SK-N-SH (cell line): ENCODE measurements at regions not wholly inside any gene's neighbourhood (a gene's known extent, or its start where the extent isn't known, plus 50 kb on each side); places are given as distances from the start of the nearest gene placed in this dataset.

Source experiments
- CTCF ChIA-PET: fragments of 300-600, 350-600 bp; formaldehyde crosslinking; extraction: SDS; loops from one replicate; lab custom pipeline; 2021; lab: Yijun Ruan, JAX
- POLR2A ChIA-PET: fragments of 350-600 bp; sonication (Branson Sonifier 250); formaldehyde crosslinking; extraction: SDS; loops from one replicate; lab custom pipeline; 2020; ENCODE audit warnings: antibody characterized with exemption, inconsistent platforms; lab: Yijun Ruan, JAX
- DNase-seq: peaks from one replicate; pipeline ENCODE4 v3.0.0; 2012
- H2AFZ ChIP-seq: fragments of 200-600 bp; sonication (generic); 2 replicates; pipeline ENCODE4 v1.8.1; 2016; ENCODE audit warnings: antibody characterized with exemption, mild to moderate bottlenecking, low read depth
- H3F3A ChIP-seq: fragments of 200-600 bp; sonication (generic); replicated peaks from 2 replicates; pipeline ENCODE3; 2016; ENCODE audit warnings: antibody characterized with exemption, mild to moderate bottlenecking; ENCODE audit not compliant: insufficient read depth
- H3K27ac ChIP-seq, 2 experiments: fragments of 200-500 bp in 1 of 2; fragments of 200-600 bp in 1 of 2; sonication (Bioruptor generic) in 1 of 2; sonication (generic), shearing (Covaris generic) in 1 of 2; 2 replicates each; pipeline versions ENCODE4 v1.5.1 to v1.6.1; 2014 to 2016; ENCODE audit warnings: low read depth in 2 of 2, inconsistent platforms in 1 of 2, low read length in 1 of 2, mild to moderate bottlenecking in 1 of 2, mixed read lengths in 1 of 2
- H3K27me3 ChIP-seq: fragments of 200-600 bp; sonication (generic), shearing (Covaris generic); 2 replicates; pipeline ENCODE4 v1.6.1; 2016; ENCODE audit warnings: mixed run types; ENCODE audit not compliant: insufficient read depth
- H3K36me3 ChIP-seq, 2 experiments: fragments of 200-500 bp in 1 of 2; fragments of 200-600 bp in 1 of 2; sonication (Bioruptor generic) in 1 of 2; sonication (generic) in 1 of 2; replicated peaks in 1 of 2; 2 replicates each; pipeline versions ENCODE3 to v1.5.1; 2014 to 2016; ENCODE audit warnings: low read length in 1 of 2, mild to moderate bottlenecking in 1 of 2; ENCODE audit not compliant: insufficient read depth in 2 of 2, control insufficient read depth in 1 of 2
- H3K4me1 ChIP-seq, 2 experiments: fragments of 200-500 bp in 1 of 2; fragments of 200-600 bp in 1 of 2; sonication (Bioruptor generic) in 1 of 2; sonication (generic), shearing (Covaris generic) in 1 of 2; 2 replicates each; pipeline versions ENCODE4 v1.5.1 to v1.6.1; 2014 to 2016; ENCODE audit warnings: low read depth in 1 of 2, low read length in 1 of 2, mixed run types in 1 of 2; ENCODE audit not compliant: insufficient read depth in 2 of 2, control insufficient read depth in 1 of 2
- H3K4me2 ChIP-seq: fragments of 200-600 bp; sonication (generic), shearing (Covaris generic); 2 replicates; pipeline ENCODE4 v1.6.1; 2017; ENCODE audit warnings: mixed run types
- H3K4me3 ChIP-seq, 2 experiments: fragments of 200-500 bp in 1 of 2; fragments of 200-600 bp in 1 of 2; sonication (Bioruptor generic) in 1 of 2; sonication (generic), shearing (Covaris generic) in 1 of 2; 2 replicates each; pipeline versions ENCODE4 v1.5.1 to v1.8.1; 2014 to 2016; ENCODE audit warnings: low read depth in 2 of 2, inconsistent platforms in 1 of 2, low read length in 1 of 2, mild to moderate bottlenecking in 1 of 2, mixed read lengths in 1 of 2, moderate library complexity in 1 of 2
- H3K79me2 ChIP-seq: fragments of 200-600 bp; sonication (generic); 2 replicates; pipeline ENCODE4 v1.8.1; 2017; ENCODE audit warnings: mild to moderate bottlenecking; ENCODE audit not compliant: insufficient read depth
- H3K9ac ChIP-seq: fragments of 200-600 bp; sonication (generic); 2 replicates; pipeline ENCODE4 v1.6.1; 2017; ENCODE audit warnings: mixed run types
- H3K9me2 ChIP-seq: fragments of 200-600 bp; sonication (generic); 2 replicates; pipeline ENCODE4 v1.6.1; 2017; ENCODE audit warnings: mixed run types
- H3K9me3 ChIP-seq: fragments of 200-600 bp; sonication (generic); 2 replicates; pipeline ENCODE4 v1.6.1; 2017; ENCODE audit warnings: mixed run types, mild to moderate bottlenecking, moderate library complexity
- H4K20me1 ChIP-seq: fragments of 200-600 bp; sonication (generic); 2 replicates; pipeline ENCODE4 v1.6.1; 2017; ENCODE audit warnings: mild to moderate bottlenecking, mixed run types; ENCODE audit not compliant: insufficient read depth
- CHD2 ChIP-seq: fragments of 150-350 bp; IDR thresholded peaks from 2 replicates; pipeline ENCODE4 v1.6.1; 2018; ENCODE audit warnings: low read length; ENCODE audit not compliant: partially characterized antibody
- ELF1 ChIP-seq: IDR thresholded peaks from 2 replicates; pipeline ENCODE4 v1.4.0; 2012
- EP300 ChIP-seq, 2 experiments: IDR thresholded peaks; 2 replicates each; pipeline versions ENCODE4 v1.4.0 to v1.6.1; 2012; ENCODE audit warnings: borderline replicate concordance in 1 of 2, low read depth in 1 of 2, low read length in 1 of 2
- FOSL2 ChIP-seq: IDR thresholded peaks from 2 replicates; pipeline ENCODE4 v1.4.0; 2012; ENCODE audit warnings: low read depth, mild to moderate bottlenecking, moderate library complexity, borderline replicate concordance
- FOXJ3 ChIP-seq: sonication (generic); formaldehyde crosslinking; IDR thresholded peaks from 2 replicates; pipeline ENCODE4 v1.5.1; 2020; ENCODE audit warnings: mild to moderate bottlenecking, missing genetic modification reagents
- GABPA ChIP-seq: IDR thresholded peaks from 2 replicates; pipeline ENCODE4 v1.4.0; 2012; ENCODE audit warnings: low read depth, mild to moderate bottlenecking
- JUND ChIP-seq: IDR thresholded peaks from 2 replicates; pipeline ENCODE4 v1.4.0; 2012
- MXI1 ChIP-seq: IDR thresholded peaks from 2 replicates; pipeline ENCODE4 v1.6.1; 2012; ENCODE audit warnings: mild to moderate bottlenecking, low read depth, low read length, improper control_type of control experiment
- POLR2AphosphoS5 ChIP-seq: IDR thresholded peaks from 2 replicates; pipeline ENCODE4 v1.6.1; 2012; ENCODE audit warnings: low read depth, low read length
- RAD21 ChIP-seq: IDR thresholded peaks from 2 replicates; pipeline ENCODE4 v1.6.1; 2012; ENCODE audit warnings: mild to moderate bottlenecking, low read length
- RCOR1 ChIP-seq: fragments of 150-350 bp; IDR thresholded peaks from 2 replicates; pipeline ENCODE4 v1.6.1; 2017; ENCODE audit warnings: antibody characterized with exemption, low read length
- RXRA ChIP-seq: IDR thresholded peaks from 2 replicates; pipeline ENCODE4 v1.4.0; 2012; ENCODE audit warnings: low read depth, mild to moderate bottlenecking, borderline replicate concordance
- SIN3A ChIP-seq: IDR thresholded peaks from 2 replicates; pipeline ENCODE4 v1.6.1; 2012; ENCODE audit warnings: low read depth, mild to moderate bottlenecking, low read length, moderate library complexity, borderline replicate concordance
- SMC3 ChIP-seq: IDR thresholded peaks from 2 replicates; pipeline ENCODE4 v1.6.1; 2012; ENCODE audit warnings: low read depth, low read length, improper control_type of control experiment
- TAF1 ChIP-seq: IDR thresholded peaks from 2 replicates; pipeline ENCODE4 v1.6.1; 2012; ENCODE audit warnings: low read depth, mild to moderate bottlenecking, low read length, moderate library complexity, borderline replicate concordance
- TCF12 ChIP-seq: IDR thresholded peaks from 2 replicates; pipeline ENCODE4 v1.4.0; 2012
- TEAD4 ChIP-seq: IDR thresholded peaks from 2 replicates; pipeline ENCODE4 v1.4.0; 2012; ENCODE audit warnings: mild to moderate bottlenecking, borderline replicate concordance; ENCODE audit not compliant: insufficient read depth
- YY1 ChIP-seq: IDR thresholded peaks from 2 replicates; pipeline ENCODE4 v1.4.0; 2012; ENCODE audit warnings: low read depth, mild to moderate bottlenecking
- WGBS: methylation state at CpG from one replicate; pipeline ENCODE4 v1.1.6; 2017; ENCODE audit warnings: low lambda C conversion rate; 5-methylcytosine and 5-hydroxymethylcytosine counted together
- TF ChIP-seq, protein P1 (sequence below): IDR thresholded peaks from 2 replicates; pipeline ENCODE4; 2012
- TF ChIP-seq, protein P2 (sequence below): fragments of 150-350 bp; IDR thresholded peaks from 2 replicates; pipeline ENCODE4 v1.6.1; 2017; ENCODE audit warnings: antibody characterized with exemption, low read length, low read depth, borderline replicate concordance
- TF ChIP-seq, protein P3 (sequence below): IDR thresholded peaks from 2 replicates; pipeline ENCODE4 v1.4.0; 2012; ENCODE audit warnings: low read depth

DNA sequence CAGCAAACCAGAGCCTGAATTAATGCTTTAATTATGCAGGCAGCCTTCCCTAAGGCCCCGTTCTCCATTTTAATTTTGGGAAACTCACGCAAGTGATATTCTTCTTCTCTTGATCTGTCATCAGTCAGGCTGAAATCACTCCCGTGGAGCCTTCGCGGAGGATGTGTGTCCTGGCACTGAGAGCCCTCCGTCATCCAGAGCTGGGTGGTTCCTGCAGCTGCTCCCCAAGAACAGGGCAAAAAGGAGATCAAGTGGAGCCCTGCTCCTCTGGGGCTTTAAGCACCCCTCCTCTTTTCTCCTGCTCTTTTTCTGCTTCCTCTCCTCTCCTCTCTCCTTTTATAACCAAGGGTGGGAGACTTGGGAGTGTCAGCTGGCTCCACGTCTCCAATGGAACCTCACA, 133.2 kb upstream of the CACNA1E start:
- Histone ChIP-seq H3F3A (no peaks in the 10 kb centered on the region), H3K36me3 (no peaks in the 10 kb centered on the region), H2AFZ (no peak overlapping the region), H3K4me3 (no peak overlapping the region), H3K79me2 (no peaks in the 10 kb centered on the region), H3K9me3 (no peaks in the 10 kb centered on the region), H4K20me1 (no peaks in the 10 kb centered on the region), H3K4me2 (no peak overlapping the region), H3K9ac (no peak overlapping the region), H3K9me2 (no peaks in the 10 kb centered on the region), H3K27ac (no peak overlapping the region), H3K27me3 (no peaks in the 10 kb centered on the region), H3K4me1 (no peaks in the 10 kb centered on the region)
- no peak for TF ChIP-seq TCF12
- TF ChIP-seq, protein P1, sequence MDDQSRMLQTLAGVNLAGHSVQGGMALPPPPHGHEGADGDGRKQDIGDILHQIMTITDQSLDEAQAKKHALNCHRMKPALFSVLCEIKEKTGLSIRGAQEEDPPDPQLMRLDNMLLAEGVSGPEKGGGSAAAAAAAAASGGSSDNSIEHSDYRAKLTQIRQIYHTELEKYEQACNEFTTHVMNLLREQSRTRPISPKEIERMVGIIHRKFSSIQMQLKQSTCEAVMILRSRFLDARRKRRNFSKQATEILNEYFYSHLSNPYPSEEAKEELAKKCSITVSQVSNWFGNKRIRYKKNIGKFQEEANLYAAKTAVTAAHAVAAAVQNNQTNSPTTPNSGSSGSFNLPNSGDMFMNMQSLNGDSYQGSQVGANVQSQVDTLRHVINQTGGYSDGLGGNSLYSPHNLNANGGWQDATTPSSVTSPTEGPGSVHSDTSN, result no peak
- no peak for TF ChIP-seq TAF1
- no peak for TF ChIP-seq POLR2AphosphoS5
- no peak for TF ChIP-seq ELF1
- WGBS, result 35% methylated on average over 7 of the region's 7 CpGs
- DNase-seq, result no peak
- POLR2A ChIA-PET, result no interaction called here
- CTCF ChIA-PET, result no interaction called here

DNA sequence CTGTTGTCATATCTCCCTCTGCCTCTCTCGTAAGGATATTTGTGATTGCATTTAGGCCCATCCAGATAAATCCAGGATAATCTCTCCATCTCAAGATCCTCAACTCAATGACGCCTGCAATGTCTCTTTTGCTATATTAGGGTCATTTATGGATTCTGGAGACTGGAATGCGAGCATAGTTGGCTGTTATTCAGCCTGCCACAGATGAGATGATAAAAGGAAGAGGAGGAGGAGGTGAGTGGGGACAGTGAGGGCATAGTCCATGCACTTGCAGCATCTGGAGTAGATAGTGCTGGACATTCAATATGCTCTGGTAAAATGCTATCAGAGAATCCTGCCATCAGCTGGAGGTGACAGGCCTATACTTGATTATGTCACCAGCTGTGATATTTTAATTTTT, 131.6 kb upstream of the CACNA1E start:
- 10% methylated on average over 3 of the region's 3 CpGs for WGBS
- no peaks in the 10 kb centered on the region for H3F3A ChIP-seq
- no peak overlapping the region for H3K4me3 ChIP-seq
- H3K36me3 ChIP-seq, result no peaks in the 10 kb centered on the region
- no peaks in the 10 kb centered on the region for H4K20me1 ChIP-seq
- no peaks in the 10 kb centered on the region for H3K9me2 ChIP-seq
- POLR2A ChIA-PET, result no interaction called here
- H2AFZ ChIP-seq, result no peak overlapping the region
- no peaks in the 10 kb centered on the region; the same call in 1 of the 2 replicates for H3K27me3 ChIP-seq
- H3K79me2 ChIP-seq, result no peaks in the 10 kb centered on the region
- no peak overlapping the region for H3K4me2 ChIP-seq
- H3K4me1 ChIP-seq, result no peaks in the 10 kb centered on the region
- H3K9me3 ChIP-seq, result no peaks in the 10 kb centered on the region
- TF ChIP-seq SMC3 (no peak), POLR2AphosphoS5 (no peak), RXRA (no peak), MXI1 (no peak), RCOR1 (no peak), FOSL2 (no peak), GABPA (no peak), JUND (no peak), TCF12 (no peak), FOXJ3 (CRISPR knock-in tag) (no peak), YY1 (no peak), SIN3A (no peak), TEAD4 (no peak), RAD21 (no peak), CHD2 (no peak), EP300 (IDR thresholded peaks at IDR 0.05; ENCODE audit: borderline replicate concordance in 1 of 2, low read depth in 1 of 2, low read length in 1 of 2) (no peak)
- TF ChIP-seq, protein P2, sequence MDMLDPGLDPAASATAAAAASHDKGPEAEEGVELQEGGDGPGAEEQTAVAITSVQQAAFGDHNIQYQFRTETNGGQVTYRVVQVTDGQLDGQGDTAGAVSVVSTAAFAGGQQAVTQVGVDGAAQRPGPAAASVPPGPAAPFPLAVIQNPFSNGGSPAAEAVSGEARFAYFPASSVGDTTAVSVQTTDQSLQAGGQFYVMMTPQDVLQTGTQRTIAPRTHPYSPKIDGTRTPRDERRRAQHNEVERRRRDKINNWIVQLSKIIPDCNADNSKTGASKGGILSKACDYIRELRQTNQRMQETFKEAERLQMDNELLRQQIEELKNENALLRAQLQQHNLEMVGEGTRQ, result no peak
- TF ChIP-seq, protein P3, sequence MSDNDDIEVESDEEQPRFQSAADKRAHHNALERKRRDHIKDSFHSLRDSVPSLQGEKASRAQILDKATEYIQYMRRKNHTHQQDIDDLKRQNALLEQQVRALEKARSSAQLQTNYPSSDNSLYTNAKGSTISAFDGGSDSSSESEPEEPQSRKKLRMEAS, result no peak
- TF ChIP-seq, protein P1, result no peak
- CTCF ChIA-PET, result no interaction called here
- no peak overlapping the region for H3K27ac ChIP-seq
- no peak overlapping the region for H3K9ac ChIP-seq
- no peak for DNase-seq
